GM21529 (cell line): ENCODE measurements at regions not wholly inside any gene's neighbourhood (a gene's known extent, or its start where the extent isn't known, plus 50 kb on each side); places are given as distances from the start of the nearest gene placed in this dataset.
"Not testable (repeated sequence)": the region's sequence is repeated elsewhere in the genome, so short reads cannot be mapped to it uniquely, and the experiment has no call there.

Experiments used
- ATAC-seq: cut with Tn5 transposase; IDR thresholded peaks from one replicate; pipeline ENCODE4 v1.9.1; 2021; ENCODE audit not compliant: unreplicated experiment

- ATAC-seq: no peak
Measured at GRCh38 chr14:83575301-83575700, 1954.6 kb upstream of the FLRT2 start.

GRCh38 chr14:83583201-83583600 is 1946.7 kb upstream of the FLRT2 start:
- ATAC-seq: no peak

DNA sequence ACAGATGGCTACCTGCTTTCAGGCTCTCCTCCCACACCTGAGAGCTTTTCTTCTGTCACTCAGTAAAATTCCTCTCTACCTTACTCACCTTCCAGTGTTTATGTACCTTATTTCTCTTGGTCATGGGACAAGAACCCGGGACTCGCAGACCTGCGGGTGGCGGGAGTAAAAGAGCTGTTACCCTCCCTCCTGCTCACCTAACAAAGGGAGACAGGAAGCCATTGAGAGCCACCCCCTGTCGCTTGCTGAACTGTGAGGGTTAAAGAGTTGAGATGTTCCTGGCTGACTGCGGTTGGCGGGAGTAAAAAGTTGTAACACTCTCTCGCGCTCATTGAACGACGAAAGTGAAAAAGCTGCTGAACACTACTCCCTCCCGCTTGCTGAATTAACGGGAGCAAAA is 1935.1 kb upstream of the FLRT2 start:
- no peak for ATAC-seq

DNA sequence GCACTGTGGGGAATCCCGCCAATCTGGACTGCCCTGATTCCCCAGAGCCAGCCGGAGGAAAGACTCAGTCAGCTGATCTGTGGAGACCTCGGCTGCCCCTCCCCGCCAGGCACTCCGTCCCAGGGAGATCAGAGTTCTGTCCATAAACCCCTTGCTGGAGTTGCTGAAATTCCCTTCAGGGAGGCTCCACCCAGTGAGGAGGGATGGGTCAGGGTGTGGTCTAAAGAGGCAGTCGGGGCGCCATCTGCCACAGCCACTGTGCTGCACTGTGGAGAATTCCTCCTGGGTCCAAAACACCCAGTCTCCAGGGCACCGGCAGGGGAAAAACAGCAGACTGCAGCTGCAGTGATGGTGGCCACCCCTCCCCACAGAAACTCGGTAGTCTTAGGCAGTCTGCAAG is 1922.3 kb upstream of the FLRT2 start:
- no peak for ATAC-seq

GRCh38 chr14:83611491-83611890 is 1918.5 kb upstream of the FLRT2 start:
- ATAC-seq: no peak

DNA sequence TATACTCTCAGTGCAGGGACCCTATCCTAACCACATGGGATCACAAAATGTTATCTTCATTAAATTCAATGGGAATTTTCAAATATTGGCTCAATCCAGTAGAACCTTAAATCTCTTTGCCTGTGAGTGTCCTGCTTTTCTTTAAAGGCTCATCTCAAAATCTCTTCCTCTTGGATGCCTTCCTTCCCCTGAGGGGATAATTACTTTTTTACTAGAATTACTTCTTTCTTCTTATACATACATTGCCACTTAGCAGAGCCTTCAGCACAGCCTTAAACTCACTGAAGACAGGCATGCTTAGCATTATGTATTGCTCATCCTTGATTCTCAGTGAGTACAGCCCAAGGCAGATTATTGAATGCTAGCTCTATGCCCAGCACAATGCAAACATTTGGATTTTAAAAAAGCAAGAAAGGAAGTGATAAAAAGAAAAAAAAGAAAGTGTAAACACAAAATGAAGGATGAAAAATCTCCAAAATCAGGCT is 1918.0 kb upstream of the FLRT2 start:
- no peak for ATAC-seq

DNA sequence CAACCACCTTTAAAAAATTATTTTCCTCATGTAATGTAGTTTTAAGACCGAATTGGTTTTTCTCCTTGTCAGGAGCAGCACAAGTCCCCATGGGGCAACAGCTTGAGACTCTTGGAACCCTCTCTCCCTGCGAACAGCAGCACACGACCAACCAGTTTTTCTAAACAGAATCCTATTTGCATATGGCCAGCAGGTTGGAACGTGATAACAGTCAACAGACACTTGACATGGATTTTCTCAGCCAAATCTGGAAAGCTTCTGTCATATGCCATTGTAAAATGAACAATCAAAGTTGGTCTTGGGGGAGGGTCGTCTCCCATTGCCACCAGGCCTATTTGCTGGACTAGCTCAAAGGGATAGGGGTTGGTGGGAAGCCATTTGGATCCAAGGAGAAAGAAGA is 1915.0 kb upstream of the FLRT2 start:
- ATAC-seq: no peak

GRCh38 chr14:83624541-83624940 is 1905.4 kb upstream of the FLRT2 start:
- no peak for ATAC-seq

- no peak for ATAC-seq
Measured at GRCh38 chr14:83632375-83632774, 1897.6 kb upstream of the FLRT2 start.

- ATAC-seq: no peak
Measured at GRCh38 chr14:83638748-83639504, 1891.0 kb upstream of the FLRT2 start.

DNA sequence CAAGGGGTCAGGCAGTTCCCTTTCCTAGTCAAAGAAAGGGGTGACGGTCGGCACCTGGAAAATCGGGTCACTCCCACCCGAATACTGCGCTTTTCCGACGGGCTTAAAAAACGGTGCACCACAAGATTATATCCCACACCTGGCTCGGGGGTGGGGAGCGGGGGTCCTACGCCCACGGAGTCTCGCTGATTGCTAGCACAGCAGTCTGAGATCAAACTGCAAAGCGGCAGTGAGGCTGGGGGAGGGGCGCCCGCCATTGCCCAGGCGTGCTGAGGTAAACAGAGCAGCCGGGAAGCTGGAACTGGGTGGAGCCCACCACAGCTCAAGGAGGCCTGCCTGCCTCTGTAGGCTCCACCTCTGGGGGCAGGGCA is 1890.5 kb upstream of the FLRT2 start:
- not testable (repeated sequence) for ATAC-seq

DNA sequence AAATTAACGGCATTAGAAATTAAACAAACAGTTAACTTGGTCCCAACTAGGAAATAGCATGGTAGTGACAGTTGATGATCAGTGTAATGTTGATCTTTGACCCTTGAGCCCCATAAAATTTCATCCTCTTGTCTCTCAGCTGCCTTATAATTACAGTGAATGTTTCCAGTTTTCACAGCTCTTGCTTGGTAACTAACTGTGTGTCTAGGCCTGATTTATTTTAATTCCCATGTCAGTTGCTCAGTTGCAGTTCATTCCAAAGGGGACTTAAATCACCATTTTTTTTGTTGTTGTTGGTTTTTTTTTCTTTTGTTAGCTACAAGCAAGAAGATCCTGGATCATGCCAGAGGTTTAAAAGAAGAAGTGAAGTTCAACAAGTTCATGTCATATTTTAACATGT is 1883.7 kb upstream of the FLRT2 start:
- ATAC-seq: no peak

DNA sequence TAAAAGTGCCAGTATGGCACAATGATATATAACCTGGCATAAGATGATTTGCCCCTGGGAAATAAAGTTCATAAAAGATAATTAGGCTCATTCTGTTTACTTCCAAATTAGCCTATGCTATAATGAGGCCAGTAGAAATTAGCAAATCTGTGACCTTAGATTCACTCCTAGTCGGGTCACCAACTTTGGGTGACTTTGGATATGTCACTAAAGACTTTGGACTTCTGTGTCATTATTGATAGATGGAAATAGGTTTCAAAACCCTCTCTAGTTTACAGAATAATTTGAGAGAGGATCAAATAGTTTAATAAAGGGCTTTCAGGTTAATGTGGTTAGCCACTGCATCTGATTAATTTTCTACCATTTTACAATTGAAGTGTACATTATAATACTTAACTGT is 1869.3 kb upstream of the FLRT2 start:
- no peak for ATAC-seq

GRCh38 chr14:83664389-83664788 is 1865.6 kb upstream of the FLRT2 start:
- no peak for ATAC-seq

DNA sequence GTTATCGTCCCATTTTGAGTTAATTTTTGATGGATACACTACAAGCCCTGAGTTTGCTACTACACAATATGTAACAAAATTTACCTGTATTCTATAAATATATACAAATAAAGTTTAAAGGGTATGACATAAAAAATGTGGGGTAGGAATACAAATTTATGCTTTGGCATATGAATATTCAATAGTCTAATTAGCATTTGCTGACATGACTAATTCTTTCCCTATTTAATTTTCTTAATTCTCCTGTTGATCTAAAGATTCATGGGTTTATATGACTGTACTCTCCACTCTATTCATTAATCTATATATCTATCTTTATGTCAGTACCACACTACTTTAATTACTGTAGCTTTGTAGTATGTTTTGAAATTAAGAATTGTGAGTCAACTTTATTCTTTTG is 1840.7 kb upstream of the FLRT2 start:
- no peak for ATAC-seq

GRCh38 chr14:83697099-83697498 is 1832.8 kb upstream of the FLRT2 start:
- no peak for ATAC-seq

GRCh38 chr14:83702619-83703018 is 1827.3 kb upstream of the FLRT2 start:
- no peak for ATAC-seq

- ATAC-seq: no peak
Measured at GRCh38 chr14:83706231-83706954, 1823.6 kb upstream of the FLRT2 start.

DNA sequence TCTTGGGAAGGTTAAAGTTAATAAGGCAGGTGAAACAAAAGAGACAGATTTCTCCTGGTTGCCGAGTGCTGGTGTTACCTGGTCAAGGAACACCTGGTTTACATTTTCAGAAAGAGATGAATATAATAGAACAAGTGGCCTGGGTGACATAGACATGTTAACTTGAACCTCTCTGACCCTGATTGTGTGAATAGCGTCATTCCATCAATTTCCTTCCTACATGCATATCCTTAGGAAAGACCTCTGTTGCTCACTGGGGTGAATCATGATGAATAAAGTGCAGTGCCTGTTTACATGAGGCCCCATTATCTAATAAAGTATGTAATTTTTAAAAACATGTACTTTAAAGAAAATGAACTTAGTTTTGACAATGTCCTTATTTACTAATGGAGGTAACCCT is 1822.9 kb upstream of the FLRT2 start:
- ATAC-seq: no peak

GRCh38 chr14:83709116-83709515 is 1820.8 kb upstream of the FLRT2 start:
- ATAC-seq: no peak

DNA sequence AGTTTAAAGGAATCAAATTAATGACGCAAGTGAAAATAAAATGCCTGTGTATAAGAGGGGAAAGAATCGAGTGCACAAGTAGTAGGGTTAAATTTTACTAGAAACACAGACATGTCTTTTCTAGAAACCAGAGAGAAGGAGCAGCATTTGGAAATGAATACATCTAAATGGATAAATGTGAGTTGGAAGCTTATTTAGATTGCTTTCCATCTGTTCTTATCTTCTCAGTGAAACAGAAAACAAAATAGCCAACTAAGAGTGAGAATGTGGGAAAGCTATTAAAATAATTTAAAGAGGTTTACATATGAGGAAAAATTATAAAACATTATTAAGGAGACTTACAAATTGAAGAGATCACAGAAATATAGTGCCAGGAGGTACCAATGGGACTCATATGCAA is 1818.9 kb upstream of the FLRT2 start:
- ATAC-seq: no peak

DNA sequence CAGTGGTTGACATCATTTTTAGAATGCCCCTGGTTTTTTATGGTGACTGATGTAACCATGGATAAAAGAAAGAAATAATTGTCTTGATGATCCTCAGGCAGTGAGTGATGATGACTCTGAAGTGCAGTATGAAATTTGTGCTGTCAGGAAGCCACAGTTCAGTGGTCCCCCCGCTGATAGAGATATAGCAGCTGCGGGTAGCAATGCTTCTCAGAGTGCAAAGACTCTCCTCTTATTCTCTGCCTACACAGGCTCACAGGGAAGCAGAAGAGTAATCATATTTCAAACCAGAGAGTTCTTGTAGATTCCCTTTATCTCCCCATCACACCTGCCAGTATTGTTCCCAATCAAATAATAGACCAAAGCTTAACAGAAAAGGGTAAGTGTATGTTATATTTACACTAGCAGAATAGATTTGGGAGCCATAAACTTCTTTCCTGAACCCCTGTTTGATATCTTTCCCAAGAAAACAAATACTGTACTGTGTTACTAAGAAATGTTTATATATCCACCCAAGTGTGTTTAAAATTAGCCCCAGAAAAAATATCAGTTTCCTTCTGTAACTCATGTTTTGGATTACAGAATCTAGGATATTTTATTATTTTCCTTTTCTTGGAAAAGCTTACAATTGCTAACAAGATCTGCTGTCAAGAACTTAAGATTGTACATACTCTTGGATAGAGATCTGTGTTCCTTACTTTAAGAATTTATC is 1817.4 kb upstream of the FLRT2 start:
- ATAC-seq: no peak
